CD4-positive, alpha-beta memory T cell (primary cell): ENCODE measurements at regions not wholly inside any gene's neighbourhood (a gene's known extent, or its start where the extent isn't known, plus 50 kb on each side); places are given as distances from the start of the nearest gene placed in this dataset.

Source experiments
- CTCF ChIA-PET: fragments of 350-600 bp; sonication (Branson Sonifier 250); formaldehyde crosslinking; loops from one replicate; lab custom pipeline; 2021; ENCODE audit warnings: inconsistent platforms; ENCODE audit not compliant: partially characterized antibody; lab: Charles Lee
- POLR2A ChIA-PET: fragments of 350-600 bp; sonication (Branson Sonifier 250); formaldehyde crosslinking; loops from one replicate; lab custom pipeline; 2021; ENCODE audit not compliant: partially characterized antibody; lab: Charles Lee
- DNase-seq, 5 donors: peaks; one replicate each; pipeline versions ENCODE4 v3.0.0 to v3.0.0-alpha.2; 2020 to 2022; ENCODE audit warnings: mixed read lengths in 1 of 5
- H3K27ac ChIP-seq: one replicate; pipeline ENCODE4 v1.7.0; 2013; ENCODE audit warnings: low read depth, low read length
- H3K27me3 ChIP-seq: 2 replicates; pipeline ENCODE4 v1.7.0; 2013; ENCODE audit warnings: mild to moderate bottlenecking, low read length, moderate library complexity; ENCODE audit not compliant: insufficient read depth
- H3K36me3 ChIP-seq: 2 replicates; pipeline ENCODE4 v1.7.0; 2013; ENCODE audit warnings: mild to moderate bottlenecking, low read length, moderate library complexity; ENCODE audit not compliant: insufficient read depth
- H3K4me1 ChIP-seq: 2 replicates; pipeline ENCODE4 v1.7.0; 2013; ENCODE audit warnings: mild to moderate bottlenecking, low read length, moderate library complexity; ENCODE audit not compliant: insufficient read depth
- H3K4me3 ChIP-seq, 2 donors: one replicate each; pipeline ENCODE4 v1.7.0; 2013; ENCODE audit warnings: low read length in 2 of 2, mild to moderate bottlenecking in 1 of 2
- H3K9me3 ChIP-seq, 2 donors: one replicate each; pipeline ENCODE4 v1.7.0; 2013; ENCODE audit warnings: low read length in 2 of 2, control low read depth in 1 of 2; ENCODE audit not compliant: control insufficient read depth in 1 of 2
- H3K27ac Mint-ChIP-seq, 7 donors: one replicate each; pipeline ENCODE4 v1.8.0; 2020 to 2021; ENCODE audit warnings: mixed read lengths in 7 of 7, mild to moderate bottlenecking in 6 of 7, inconsistent platforms in 3 of 7, moderate library complexity in 3 of 7
- H3K27me3 Mint-ChIP-seq, 2 donors: one replicate each; pipeline ENCODE4 v1.8.0; 2020 to 2021; ENCODE audit warnings: mixed read lengths in 2 of 2
- H3K36me3 Mint-ChIP-seq, 2 donors: one replicate each; pipeline ENCODE4 v1.8.0; 2020 to 2021; ENCODE audit warnings: mixed read lengths in 2 of 2, inconsistent platforms in 1 of 2, mild to moderate bottlenecking in 1 of 2
- H3K4me1 Mint-ChIP-seq, 4 donors: one replicate each; pipeline ENCODE4 v1.8.0; 2020 to 2021; ENCODE audit warnings: mixed read lengths in 4 of 4, mild to moderate bottlenecking in 1 of 4
- H3K4me3 Mint-ChIP-seq, 8 donors: one replicate each; pipeline ENCODE4 v1.8.0; 2020 to 2021; ENCODE audit warnings: mixed read lengths in 8 of 8, mild to moderate bottlenecking in 7 of 8, moderate library complexity in 6 of 8, inconsistent platforms in 3 of 8
- H3K9me3 Mint-ChIP-seq, 8 donors: one replicate each; pipeline ENCODE4 v1.8.0; 2020 to 2021; ENCODE audit warnings: mixed read lengths in 8 of 8, mild to moderate bottlenecking in 5 of 8, inconsistent platforms in 3 of 8, moderate library complexity in 1 of 8
- intact Hi-C: fragments of 100-400 bp; cut with micrococcal nuclease; formaldehyde crosslinking; loops from one replicate; pipeline ENCODE4 v1.15.1; 2023

DNA sequence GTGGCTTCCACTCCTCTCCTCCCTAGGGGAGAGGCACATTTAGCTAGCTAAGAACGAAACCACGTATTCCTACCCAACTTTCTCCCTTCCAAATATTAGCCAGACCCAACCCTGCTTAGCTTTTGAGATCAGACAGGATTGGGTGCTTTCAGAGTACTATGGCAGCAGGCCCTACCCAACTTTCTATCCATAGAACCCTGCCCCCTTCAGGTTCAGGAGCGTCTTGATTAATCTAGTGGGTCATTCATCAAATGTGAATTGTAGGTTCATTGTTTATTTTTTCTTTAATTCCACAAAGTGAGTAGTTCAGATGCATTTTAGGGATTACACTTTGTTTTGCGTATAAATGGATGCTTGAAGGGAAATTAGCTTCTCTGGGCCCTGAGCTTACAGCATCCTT is 188.3 kb downstream of the MIB1 start:
- DNase-seq: no peak
- H3K27ac ChIP-seq: no peak overlapping the region
- ChIA-PET CTCF (interaction anchor here (1.0 kb wide), 1 partner anchor 12 kb away, joined by 3 read pairs; no protein-coding TSS in a partner anchor), POLR2A (no interaction called here)
- H3K4me1 ChIP-seq: no peaks in the 10 kb centered on the region
- H3K9me3 ChIP-seq: no peaks in the 10 kb centered on the region
- H3K36me3 ChIP-seq: no peaks in the 10 kb centered on the region
- no peak overlapping the region for H3K4me3 Mint-ChIP-seq
- H3K36me3 Mint-ChIP-seq: no peaks in the 10 kb centered on the region
- no peaks in the 10 kb centered on the region for H3K4me1 Mint-ChIP-seq
- no peaks in the 10 kb centered on the region for H3K27me3 ChIP-seq
- intact Hi-C loops: no loop called here
- H3K27me3 Mint-ChIP-seq: peaks cover 0 to 17% of the 10 kb centered on the region in 2 donors
- peaks cover 0 to 2% (median 0%) of the 10 kb centered on the region in 8 donors for H3K9me3 Mint-ChIP-seq
- H3K4me3 ChIP-seq: no peak overlapping the region
- H3K27ac Mint-ChIP-seq: no peak overlapping the region

DNA sequence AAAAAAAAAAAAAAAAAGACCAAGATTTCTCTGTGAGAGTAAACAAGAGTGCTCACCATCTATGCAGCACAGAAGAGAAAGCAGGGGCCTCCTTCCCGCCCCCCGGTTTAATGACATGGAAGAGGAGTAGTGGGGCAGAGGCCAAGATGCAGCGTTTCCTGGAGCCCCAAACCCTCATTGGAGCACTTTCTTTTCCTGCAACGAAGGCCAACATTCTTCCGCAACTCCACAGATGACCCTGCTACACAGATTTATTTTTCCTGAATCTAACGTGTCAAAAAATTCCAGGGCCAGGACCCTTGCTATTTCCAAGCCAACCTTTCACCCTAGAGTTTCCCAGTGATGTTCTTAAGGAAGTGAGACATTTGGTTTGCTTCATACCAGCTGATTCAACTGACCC is 189.6 kb downstream of the MIB1 start:
- no peaks in the 10 kb centered on the region for H3K27me3 ChIP-seq
- H3K4me3 ChIP-seq: no peak overlapping the region
- Mint-ChIP-seq H3K27ac (no peak overlapping the region), H3K4me1 (no peaks in the 10 kb centered on the region), H3K36me3 (no peaks in the 10 kb centered on the region), H3K27me3 (peaks cover 0 to 20% of the 10 kb centered on the region in 2 donors), H3K4me3 (no peak overlapping the region), H3K9me3 (peaks cover 0 to 2% (median 0%) of the 10 kb centered on the region in 8 donors)
- DNase-seq: no peak
- intact Hi-C loops: no loop called here
- ChIA-PET CTCF (interaction anchor here (0.6 kb wide), 1 partner anchor 92 kb away, joined by 3 read pairs; no protein-coding TSS in a partner anchor), POLR2A (no interaction called here)
- H3K27ac ChIP-seq: no peak overlapping the region
- H3K36me3 ChIP-seq: no peaks in the 10 kb centered on the region
- H3K9me3 ChIP-seq: no peaks in the 10 kb centered on the region
- no peaks in the 10 kb centered on the region for H3K4me1 ChIP-seq

GRCh38 chr18:21933931-21934765 is 193.6 kb downstream of the MIB1 start:
- H3K36me3 ChIP-seq: no peaks in the 10 kb centered on the region
- H3K4me3 Mint-ChIP-seq: no peak overlapping the region
- no peak overlapping the region for H3K27ac Mint-ChIP-seq
- CTCF ChIA-PET: no interaction called here
- H3K27me3 ChIP-seq: no peaks in the 10 kb centered on the region
- POLR2A ChIA-PET: no interaction called here
- no peaks in the 10 kb centered on the region for H3K4me1 ChIP-seq
- H3K4me3 ChIP-seq: no peak overlapping the region
- no peaks in the 10 kb centered on the region for H3K9me3 ChIP-seq
- H3K27me3 Mint-ChIP-seq: peaks cover 3 to 16% of the 10 kb centered on the region in 2 donors
- H3K27ac ChIP-seq: no peak overlapping the region
- no peaks in the 10 kb centered on the region for H3K4me1 Mint-ChIP-seq
- no peak for DNase-seq
- H3K36me3 Mint-ChIP-seq: no peaks in the 10 kb centered on the region
- peaks cover 0 to 2% (median 0%) of the 10 kb centered on the region in 8 donors for H3K9me3 Mint-ChIP-seq
- intact Hi-C loops: no loop called here

DNA sequence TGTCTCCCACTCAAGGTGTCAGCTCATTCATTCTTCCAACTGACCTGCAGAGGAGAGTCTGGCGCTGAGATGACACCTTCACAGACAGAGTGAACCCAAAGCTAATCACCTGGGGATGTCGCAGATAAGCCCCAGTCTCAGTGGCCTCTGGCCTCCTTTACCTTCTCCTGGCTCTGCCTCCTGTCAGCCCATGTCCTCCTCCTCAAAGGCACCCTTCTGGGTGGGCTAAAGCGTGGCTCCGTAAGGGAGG is 194.1 kb downstream of the MIB1 start:
- Mint-ChIP-seq H3K9me3 (peaks cover 0 to 2% (median 0%) of the 10 kb centered on the region in 8 donors), H3K27me3 (peaks cover 5 to 14% of the 10 kb centered on the region in 2 donors), H3K27ac (no peak overlapping the region), H3K36me3 (no peaks in the 10 kb centered on the region), H3K4me3 (no peak overlapping the region), H3K4me1 (no peaks in the 10 kb centered on the region)
- H3K36me3 ChIP-seq: no peaks in the 10 kb centered on the region
- no peaks in the 10 kb centered on the region for H3K4me1 ChIP-seq
- CTCF ChIA-PET: no interaction called here
- no peaks in the 10 kb centered on the region for H3K9me3 ChIP-seq
- no peak overlapping the region for H3K27ac ChIP-seq
- H3K27me3 ChIP-seq: no peaks in the 10 kb centered on the region
- intact Hi-C loops: no loop called here
- no peak overlapping the region for H3K4me3 ChIP-seq
- POLR2A ChIA-PET: no interaction called here
- no peak for DNase-seq

DNA sequence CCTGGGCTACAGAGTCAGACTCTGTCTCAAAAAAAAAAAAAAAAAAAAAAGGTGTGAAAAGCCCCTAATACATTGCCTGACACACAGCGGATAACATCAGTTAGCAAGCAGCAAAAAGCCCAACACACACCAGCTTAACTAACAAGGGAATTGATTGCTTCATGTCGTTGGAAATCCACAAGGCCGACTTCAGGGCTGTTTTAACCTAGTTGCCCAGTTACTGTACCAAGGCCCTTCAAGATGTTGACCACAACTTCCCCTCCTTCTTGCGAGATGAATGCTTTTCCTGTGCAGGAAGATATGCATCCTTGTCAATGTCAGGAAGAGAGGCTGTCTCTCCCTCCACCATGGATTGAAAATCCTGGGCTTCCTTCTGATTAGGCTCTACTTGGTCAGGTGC is 202.9 kb downstream of the MIB1 start:
- H3K4me1 ChIP-seq: no peaks in the 10 kb centered on the region
- ChIA-PET POLR2A (no interaction called here), CTCF (no interaction called here)
- no peaks in the 10 kb centered on the region for H3K36me3 ChIP-seq
- intact Hi-C loops: no loop called here
- Mint-ChIP-seq H3K27me3 (peaks cover 8 to 19% of the 10 kb centered on the region in 2 donors), H3K36me3 (no peaks in the 10 kb centered on the region), H3K9me3 (no peaks in the 10 kb centered on the region), H3K4me3 (no peak overlapping the region), H3K4me1 (no peaks in the 10 kb centered on the region), H3K27ac (no peak overlapping the region)
- no peaks in the 10 kb centered on the region for H3K27me3 ChIP-seq
- no peak overlapping the region for H3K4me3 ChIP-seq
- no peak overlapping the region for H3K27ac ChIP-seq
- no peaks in the 10 kb centered on the region for H3K9me3 ChIP-seq
- DNase-seq: no peak

GRCh38 chr18:21949326-21950015 is 208.9 kb downstream of the MIB1 start:
- Mint-ChIP-seq H3K4me1 (no peaks in the 10 kb centered on the region), H3K27ac (no peak overlapping the region), H3K27me3 (peaks cover 13 to 22% of the 10 kb centered on the region in 2 donors), H3K4me3 (no peak overlapping the region), H3K9me3 (no peaks in the 10 kb centered on the region), H3K36me3 (no peaks in the 10 kb centered on the region)
- no peak overlapping the region for H3K27ac ChIP-seq
- no peaks in the 10 kb centered on the region for H3K27me3 ChIP-seq
- H3K36me3 ChIP-seq: no peaks in the 10 kb centered on the region
- POLR2A ChIA-PET: no interaction called here
- H3K4me1 ChIP-seq: no peaks in the 10 kb centered on the region
- CTCF ChIA-PET: interaction anchor here (1.0 to 1.8 kb wide), 2 partner anchors 8 to 755 kb away, joined by 3 to 9 read pairs; no protein-coding TSS in a partner anchor
- intact Hi-C loops: no loop called here
- no peak overlapping the region for H3K4me3 ChIP-seq
- DNase-seq: no peak
- no peaks in the 10 kb centered on the region for H3K9me3 ChIP-seq

- CTCF ChIA-PET: interaction anchor here (0.6 to 7.9 kb wide), 9 partner anchors 11 to 768 kb away, joined by 3 to 67 read pairs (median 4); no protein-coding TSS in a partner anchor
- Histone ChIP-seq H3K27me3 (no peaks in the 10 kb centered on the region), H3K4me3 (no peak overlapping the region), H3K36me3 (no peaks in the 10 kb centered on the region), H3K27ac (no peak overlapping the region), H3K4me1 (no peaks in the 10 kb centered on the region), H3K9me3 (no peaks in the 10 kb centered on the region)
- intact Hi-C loops: loop anchor here (1.0 kb wide), 1 partner anchor 467 kb away; no protein-coding TSS in a partner anchor
- POLR2A ChIA-PET: no interaction called here
- Mint-ChIP-seq H3K36me3 (no peaks in the 10 kb centered on the region), H3K27ac (no peak overlapping the region), H3K4me3 (no peak overlapping the region), H3K4me1 (no peaks in the 10 kb centered on the region), H3K9me3 (peaks cover 0 to 3% (median 0%) of the 10 kb centered on the region in 8 donors), H3K27me3 (peaks cover 12 to 26% of the 10 kb centered on the region in 2 donors)
- DNase-seq: peak; percentile 61 to 67 (median 65)
These were observed 213.4 kb upstream of the GATA6 start for GRCh38 chr18:21955757-21956652.
